Right hindlimb (tissue), 1 donor: ENCODE measurements at regions not wholly inside any gene's neighbourhood (a gene's known extent, or its start where the extent isn't known, plus 50 kb on each side); places are given as distances from the start of the nearest gene placed in this dataset.

Experiments used
- DNase-seq: peaks from one replicate; pipeline ENCODE4 v3.0.0-alpha.2; 2018

GRCh38 chr4:45636175-45636574 lies 487.7 kb downstream of the GABRG1 start:
- no peak for DNase-seq

DNA sequence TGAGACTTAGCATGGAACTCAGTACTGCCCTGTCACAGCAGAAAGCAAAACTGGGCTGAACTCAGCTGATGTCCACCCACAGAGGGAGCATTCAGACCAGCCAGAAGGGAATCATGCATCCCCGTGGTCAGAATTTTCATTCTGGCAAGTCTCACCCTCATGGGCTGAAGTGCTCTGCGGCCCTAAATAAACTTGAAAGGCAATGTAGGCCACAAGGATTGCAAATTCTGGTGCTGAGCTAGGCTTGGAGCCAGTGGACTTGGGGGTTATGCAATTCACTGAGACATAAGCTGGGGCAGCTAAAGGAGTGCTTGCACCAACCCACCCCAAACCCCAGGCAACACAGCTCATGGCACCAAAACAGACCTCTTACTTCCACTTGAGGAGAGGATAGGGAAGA lies 494.1 kb downstream of the GABRG1 start:
- DNase-seq: no peak

- no peak for DNase-seq
These were observed 501.9 kb downstream of the GABRG1 start for GRCh38 chr4:45621971-45622370.

DNA sequence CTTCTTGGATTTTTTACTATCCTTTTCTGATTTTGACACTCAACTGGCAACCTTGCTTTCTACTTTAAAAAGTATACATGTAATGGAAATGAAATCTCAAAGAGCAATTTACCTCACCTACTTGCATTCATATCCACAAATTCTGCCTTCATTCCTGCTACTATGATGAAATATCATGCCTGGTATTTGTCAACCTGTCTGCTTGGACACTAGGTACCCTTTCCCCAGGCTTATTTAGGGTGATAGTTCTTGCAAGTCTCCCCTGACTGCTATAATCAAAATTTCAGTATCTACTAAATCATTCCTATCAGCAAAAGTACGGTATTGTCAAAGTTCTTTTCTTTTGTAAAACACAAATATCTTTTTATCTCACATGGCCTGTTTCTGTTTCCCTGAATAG lies 503.0 kb downstream of the GABRG1 start:
- DNase-seq: no peak

DNA sequence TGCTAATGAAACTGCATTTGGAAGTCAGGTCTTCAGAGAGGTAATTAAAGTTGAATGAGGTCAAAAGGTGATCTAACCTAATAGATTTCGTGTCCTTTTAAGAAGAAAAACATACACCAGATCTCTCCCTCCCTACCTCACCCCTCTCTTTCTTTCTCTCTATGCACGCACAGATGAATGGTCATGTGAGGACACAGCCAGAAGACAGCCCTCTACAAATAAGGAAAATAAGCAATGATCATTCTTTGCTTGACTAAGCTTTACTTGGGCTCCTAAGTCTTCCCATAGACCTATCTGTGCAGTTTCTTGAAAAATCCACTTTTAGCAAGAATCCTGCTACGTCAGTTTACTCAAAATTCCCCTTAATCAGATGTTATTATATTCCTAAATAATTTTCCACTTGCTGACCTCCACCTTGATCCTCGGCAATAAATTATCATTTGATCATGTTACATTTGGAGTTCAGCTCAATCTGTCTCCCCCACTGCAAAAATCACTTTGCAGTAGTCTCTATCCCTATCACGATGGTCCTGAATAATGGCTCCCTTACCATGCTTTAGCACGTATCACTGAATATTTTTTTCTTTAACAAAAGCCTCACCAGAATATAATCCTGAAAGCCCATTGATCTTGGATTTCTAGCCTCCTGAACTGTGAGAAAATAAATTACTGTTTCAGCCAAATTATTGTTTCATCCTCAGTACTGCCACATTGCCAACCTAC lies 527.3 kb downstream of the GABRG1 start:
- no peak for DNase-seq

GRCh38 chr4:45580334-45580733 lies 543.5 kb downstream of the GABRG1 start:
- no peak for DNase-seq

GRCh38 chr4:45578874-45579273 lies 545.0 kb downstream of the GABRG1 start:
- DNase-seq: no peak

DNA sequence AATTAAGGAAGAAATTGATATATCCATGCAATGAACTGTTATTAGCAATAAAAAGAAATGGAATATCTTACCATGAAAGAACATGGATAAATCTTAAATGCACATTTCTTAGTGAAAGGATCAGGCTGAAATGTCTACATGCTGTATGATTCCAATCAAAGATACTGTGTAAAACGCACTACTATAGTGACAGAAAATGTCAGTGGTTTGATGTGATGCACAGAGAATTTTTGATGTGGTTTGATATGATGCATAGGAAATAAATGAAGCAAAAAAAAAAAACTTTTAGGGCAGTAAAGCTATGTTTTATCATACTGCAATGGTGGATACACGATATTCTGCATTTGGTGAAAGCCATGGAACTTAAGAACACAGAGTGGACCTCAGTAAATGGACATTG lies 547.6 kb downstream of the GABRG1 start:
- no peak for DNase-seq

- DNase-seq: no peak
These were observed 554.2 kb downstream of the GABRG1 start for GRCh38 chr4:45569619-45570018.

DNA sequence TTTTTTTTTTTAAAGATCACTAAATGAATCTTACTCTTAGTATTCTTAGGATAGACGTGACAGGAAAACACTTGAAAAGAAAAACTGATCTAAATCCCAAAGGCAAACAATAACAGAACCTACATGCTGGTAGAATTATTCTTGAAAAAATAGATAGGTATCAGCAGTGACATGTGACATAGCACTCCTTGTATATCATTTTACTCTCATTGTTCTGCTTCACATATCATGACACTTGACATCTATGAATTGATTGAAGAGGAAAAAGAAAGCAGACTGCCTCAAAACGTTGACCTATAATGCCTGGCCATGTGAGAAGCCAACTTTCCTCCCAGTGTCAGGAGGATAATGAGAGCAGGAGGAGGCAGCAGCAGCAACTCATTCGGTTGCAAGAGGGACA lies 555.2 kb downstream of the GABRG1 start:
- DNase-seq: no peak

DNA sequence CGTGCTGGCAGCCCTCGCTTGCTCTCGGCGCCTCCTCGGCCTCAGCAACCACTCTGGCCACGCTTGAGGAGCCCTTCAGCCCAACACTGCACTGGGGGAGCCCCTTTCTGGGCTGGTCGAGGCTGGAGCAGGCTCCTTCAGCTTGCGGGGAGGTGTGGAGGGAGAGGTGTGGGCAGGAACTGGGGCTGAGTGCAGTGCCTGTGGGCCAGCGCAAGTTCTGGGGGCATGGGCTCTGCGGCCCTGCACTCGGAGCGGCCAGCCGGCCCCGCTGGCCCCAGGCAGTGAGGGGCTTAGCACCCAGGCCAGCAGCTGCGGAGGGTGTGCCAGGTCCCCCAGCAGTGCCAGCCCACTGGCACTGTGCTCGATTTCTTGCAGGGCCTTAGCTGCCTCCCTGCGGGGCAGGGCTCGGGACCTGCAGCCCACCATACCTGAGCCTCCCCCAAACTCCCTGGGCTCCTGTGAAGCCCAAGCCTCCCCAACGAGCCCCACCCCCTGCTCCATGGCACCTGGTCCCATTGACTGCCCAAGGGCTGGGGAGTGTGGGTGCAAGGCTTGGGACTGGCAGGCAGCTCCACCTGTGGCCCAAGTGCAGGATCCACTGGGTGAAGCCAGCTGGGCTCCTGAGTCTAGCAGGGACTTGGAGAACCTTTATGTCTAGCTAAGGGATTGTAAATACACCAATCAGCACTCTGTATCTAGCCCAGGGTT lies 556.8 kb downstream of the GABRG1 start:
- no peak for DNase-seq

DNA sequence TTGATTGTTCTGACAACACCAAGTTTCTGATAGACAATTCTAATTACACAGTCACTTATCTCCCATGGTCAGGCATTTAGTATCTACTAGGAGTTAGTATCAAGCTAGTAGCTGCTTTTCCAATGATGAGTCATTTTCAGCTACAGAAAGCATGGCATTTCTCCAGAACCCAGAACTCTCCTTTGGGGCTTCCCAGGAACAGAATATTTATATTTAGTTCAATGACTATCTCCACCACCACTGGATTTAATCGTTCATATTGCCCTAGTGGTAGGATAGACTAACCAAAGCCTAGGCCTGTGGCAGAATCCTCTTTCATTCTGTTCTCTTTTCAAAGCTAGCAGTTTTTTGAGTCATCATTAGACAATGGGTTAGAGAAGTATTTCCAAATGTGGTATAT lies 569.4 kb downstream of the GABRG1 start:
- DNase-seq: no peak

GRCh38 chr4:45550766-45551366 lies 573.0 kb downstream of the GABRG1 start:
- DNase-seq: no peak

DNA sequence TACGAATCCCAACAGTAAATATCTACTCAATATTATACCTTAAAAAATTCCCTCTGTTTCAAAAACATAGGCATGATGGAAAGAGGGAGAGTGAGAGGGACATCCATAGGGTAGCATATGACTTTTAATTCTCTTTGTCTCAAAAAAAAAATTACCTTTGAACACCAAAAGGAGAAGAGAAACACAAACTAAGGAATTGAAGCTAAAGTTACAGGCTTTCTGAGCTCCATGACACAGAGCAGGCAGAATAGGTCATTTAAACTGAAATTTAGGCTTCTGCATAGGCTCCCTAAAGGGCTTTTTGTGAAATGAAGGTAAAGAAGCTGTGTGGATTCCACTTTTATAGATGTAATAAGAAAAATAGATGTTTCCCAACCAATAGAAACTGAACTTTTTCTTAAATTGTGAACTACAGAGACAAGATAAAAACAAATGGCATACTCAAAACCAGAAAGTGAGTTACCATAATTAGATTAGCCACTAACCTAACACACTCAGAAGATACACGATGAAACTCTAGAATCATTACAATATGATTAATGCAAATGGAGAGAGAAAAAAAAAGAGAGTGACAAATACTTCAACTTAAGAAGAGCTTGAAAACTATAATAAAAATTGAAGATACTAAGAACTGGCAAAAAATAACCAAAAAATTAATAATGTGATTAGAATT lies 584.6 kb downstream of the GABRG1 start:
- DNase-seq: no peak

DNA sequence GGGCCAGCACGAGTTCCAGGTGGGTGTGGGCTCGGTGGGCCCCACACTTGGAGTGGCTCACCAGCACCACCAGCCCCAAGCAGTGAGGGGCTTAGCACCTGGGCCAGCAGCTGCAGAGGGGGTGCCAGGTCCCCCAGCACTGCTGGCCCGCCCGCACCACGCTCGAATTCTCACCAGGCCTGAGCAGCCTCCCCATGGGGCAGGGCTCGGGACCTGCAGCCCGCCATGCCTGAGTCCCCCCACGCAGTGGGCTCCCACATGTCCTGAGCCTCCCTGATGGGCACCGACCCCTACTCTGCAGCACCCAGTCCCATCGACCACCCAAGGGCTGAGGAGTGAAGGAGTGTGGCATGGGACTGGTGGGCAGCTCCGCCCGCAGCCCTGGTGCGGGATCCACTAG lies 593.4 kb downstream of the GABRG1 start:
- DNase-seq: no peak

- no peak for DNase-seq
These were observed 596.7 kb downstream of the GABRG1 start for GRCh38 chr4:45527160-45527559.

GRCh38 chr4:45518832-45519231 lies 605.0 kb downstream of the GABRG1 start:
- no peak for DNase-seq

DNA sequence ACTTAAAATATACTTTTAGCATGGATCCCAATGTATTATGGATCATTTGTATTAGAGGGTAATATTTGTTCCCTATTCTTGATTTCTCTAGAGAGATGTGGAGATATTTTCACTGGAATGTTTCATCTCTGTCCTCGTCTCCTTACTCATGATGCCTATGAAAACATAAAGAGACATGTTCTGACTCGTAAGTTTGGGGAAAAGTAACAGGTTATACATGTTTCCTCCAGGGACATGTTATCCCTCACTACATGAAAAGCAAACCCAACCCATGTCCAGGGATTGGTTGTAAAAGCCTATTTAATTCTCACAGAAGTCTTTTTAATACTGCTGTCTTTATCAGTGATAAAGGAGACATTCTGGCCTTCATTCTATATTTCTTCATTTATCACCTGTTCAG lies 621.4 kb downstream of the GABRG1 start:
- no peak for DNase-seq

DNA sequence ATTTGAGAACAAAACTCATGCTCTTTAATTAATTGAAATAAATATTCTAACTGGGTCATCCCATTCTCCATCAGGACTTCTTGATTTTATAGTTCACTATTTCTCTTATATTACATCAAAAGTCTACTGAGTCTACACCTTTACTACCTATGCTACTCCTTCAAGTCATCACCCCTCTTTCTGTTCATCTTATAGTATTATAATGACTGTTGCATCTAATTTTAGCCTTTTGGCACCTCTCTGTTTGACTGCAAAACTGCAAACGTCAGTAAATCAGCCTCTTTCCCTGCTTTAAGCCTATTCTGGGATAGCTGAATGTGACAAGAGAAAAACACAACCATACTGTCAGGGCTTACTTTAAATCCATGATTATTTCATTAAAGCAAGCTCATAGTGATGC lies 639.1 kb downstream of the GABRG1 start:
- DNase-seq: no peak

GRCh38 chr4:45482346-45482745 lies 641.5 kb downstream of the GABRG1 start:
- no peak for DNase-seq

- DNase-seq: no peak
These were observed 646.5 kb downstream of the GABRG1 start for GRCh38 chr4:45477311-45477733.

- no peak for DNase-seq
These were observed 648.3 kb downstream of the GABRG1 start for GRCh38 chr4:45475548-45475947.

- DNase-seq: no peak
These were observed 651.4 kb downstream of the GABRG1 start for GRCh38 chr4:45472490-45472889.

GRCh38 chr4:45471335-45471734 lies 652.5 kb downstream of the GABRG1 start:
- DNase-seq: no peak
